ENCODE measurements at regions not wholly inside any gene's neighbourhood (a gene's known extent, or its start where the extent isn't known, plus 50 kb on each side); places are given as distances from the start of the nearest gene placed in this dataset.

GRCh38 chr2:219916281-219916680 is 288.9 kb downstream of the SLC4A3 start:
- TF ChIP-seq CTCF (conservative IDR thresholded peaks at IDR 0.05; ENCODE audit: low read length) = no peak
- H3K4me3 ChIP-seq (ENCODE audit: low read length) = no peak overlapping the region
- DNase-seq (ENCODE audit: low read depth) = no peak

DNA sequence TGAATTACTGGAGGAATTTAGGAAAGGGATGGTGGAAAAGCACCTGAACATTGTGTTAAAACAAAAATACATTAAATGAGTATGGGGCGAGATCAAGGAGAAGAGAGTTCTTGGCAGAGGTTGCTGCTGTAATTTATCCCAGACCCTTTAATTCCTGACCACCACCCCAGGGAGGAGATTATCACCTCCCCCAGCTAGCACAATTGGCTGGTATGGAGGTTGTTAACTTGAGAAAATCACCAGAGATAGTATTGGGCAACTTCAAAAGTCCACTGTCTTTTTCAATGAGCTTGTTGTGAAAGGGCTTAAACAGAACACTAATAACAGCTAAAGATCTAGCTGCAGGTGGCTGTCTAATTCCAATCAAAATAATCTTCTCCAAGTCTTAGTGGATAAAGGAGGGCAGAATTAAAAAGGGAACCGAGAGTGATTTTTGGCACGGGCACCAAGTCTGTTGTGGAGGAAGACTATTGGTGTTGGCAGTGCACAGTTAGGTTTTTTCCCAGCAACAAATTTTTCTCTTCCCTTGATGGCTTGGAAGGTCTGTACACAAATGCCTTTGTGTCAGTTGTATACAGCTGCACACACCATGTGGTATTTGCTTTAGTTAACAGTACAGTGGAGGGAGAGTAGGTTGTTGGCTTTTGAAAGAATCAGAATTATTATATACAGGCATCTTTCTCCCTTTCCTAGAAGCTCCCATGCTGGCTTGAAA is 289.5 kb downstream of the SLC4A3 start:
- no peak overlapping the region for H3K4me3 ChIP-seq (ENCODE audit: low read length)
- DNase-seq (ENCODE audit: low read depth) = no peak
- TF ChIP-seq CTCF (conservative IDR thresholded peaks at IDR 0.05; ENCODE audit: low read length) = no peak

GRCh38 chr2:219918254-219918653 is 290.8 kb downstream of the SLC4A3 start:
- no peak for DNase-seq (ENCODE audit: low read depth)
- TF ChIP-seq CTCF (conservative IDR thresholded peaks at IDR 0.05; ENCODE audit: low read length) = no peak
- H3K4me3 ChIP-seq (ENCODE audit: low read length) = no peak overlapping the region

- DNase-seq (ENCODE audit: low read depth) = no peak
- TF ChIP-seq CTCF (conservative IDR thresholded peaks at IDR 0.05; ENCODE audit: low read length) = no peak
- H3K4me3 ChIP-seq (ENCODE audit: low read length) = no peak overlapping the region
Measured at GRCh38 chr2:219918944-219919343, 291.5 kb downstream of the SLC4A3 start.

DNA sequence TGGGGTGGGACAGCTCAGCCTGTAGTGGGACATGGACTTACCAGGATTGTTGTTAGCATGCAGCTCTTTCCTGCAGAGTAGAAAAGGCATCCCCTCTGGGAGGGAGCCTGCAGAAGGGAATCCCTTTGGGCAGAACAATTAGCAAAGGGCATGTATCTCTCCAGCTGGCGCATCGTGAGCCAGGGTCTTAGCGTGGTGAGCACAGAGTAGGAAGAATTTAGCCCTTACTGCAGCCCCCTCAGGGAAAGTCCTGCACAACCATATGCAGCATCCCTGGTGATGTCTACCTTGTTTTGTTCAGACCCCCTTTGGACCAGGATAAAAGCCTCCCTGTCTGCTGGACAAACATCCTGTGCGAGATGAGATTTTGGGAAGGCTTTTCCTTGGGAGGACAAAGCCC is 292.1 kb downstream of the SLC4A3 start:
- no peak for DNase-seq (ENCODE audit: low read depth)
- TF ChIP-seq CTCF (conservative IDR thresholded peaks at IDR 0.05; ENCODE audit: low read length) = no peak
- H3K4me3 ChIP-seq (ENCODE audit: low read length) = no peak overlapping the region

GRCh38 chr2:219929835-219930234 is 302.4 kb downstream of the SLC4A3 start:
- DNase-seq (ENCODE audit: low read depth) = no peak
- TF ChIP-seq CTCF (conservative IDR thresholded peaks at IDR 0.05; ENCODE audit: low read length) = no peak
- no peak overlapping the region for H3K4me3 ChIP-seq (ENCODE audit: low read length)

- DNase-seq (ENCODE audit: low read depth) = no peak
- no peak for TF ChIP-seq CTCF (conservative IDR thresholded peaks at IDR 0.05; ENCODE audit: low read length)
- H3K4me3 ChIP-seq (ENCODE audit: low read length) = no peak overlapping the region
Measured at GRCh38 chr2:219939647-219940046, 312.2 kb downstream of the SLC4A3 start.

Measured in AG10803 (cell line).